ENCODE measurements at regions not wholly inside any gene's neighbourhood (a gene's known extent, or its start where the extent isn't known, plus 50 kb on each side); places are given as distances from the start of the nearest gene placed in this dataset.
"Not testable (repeated sequence)": the region's sequence is repeated elsewhere in the genome, so short reads cannot be mapped to it uniquely, and the experiment has no call there.

DNA sequence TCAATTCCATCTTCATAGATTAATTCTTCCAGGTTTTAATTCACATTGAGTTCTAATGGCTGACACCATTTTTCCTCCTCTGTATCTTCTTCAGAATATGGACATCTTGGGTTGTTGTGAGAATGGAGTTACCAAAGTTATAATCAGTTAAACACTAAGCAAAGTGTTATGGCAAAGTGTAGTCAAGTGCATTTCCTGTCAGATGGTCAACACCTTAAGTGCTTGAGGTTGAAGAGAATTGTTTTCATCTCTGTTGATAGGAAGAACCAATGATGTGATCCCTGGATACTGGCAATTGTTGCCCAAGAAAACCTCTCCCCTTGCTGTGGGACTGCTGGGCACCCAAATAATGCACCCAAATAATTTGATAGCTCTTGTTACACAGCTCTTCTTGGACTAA lies 102.6 kb upstream of the SATB1 start:
- no peak for DNase-seq

GRCh38 chr3:18526667-18527066 lies 101.5 kb upstream of the SATB1 start:
- DNase-seq = no peak

DNA sequence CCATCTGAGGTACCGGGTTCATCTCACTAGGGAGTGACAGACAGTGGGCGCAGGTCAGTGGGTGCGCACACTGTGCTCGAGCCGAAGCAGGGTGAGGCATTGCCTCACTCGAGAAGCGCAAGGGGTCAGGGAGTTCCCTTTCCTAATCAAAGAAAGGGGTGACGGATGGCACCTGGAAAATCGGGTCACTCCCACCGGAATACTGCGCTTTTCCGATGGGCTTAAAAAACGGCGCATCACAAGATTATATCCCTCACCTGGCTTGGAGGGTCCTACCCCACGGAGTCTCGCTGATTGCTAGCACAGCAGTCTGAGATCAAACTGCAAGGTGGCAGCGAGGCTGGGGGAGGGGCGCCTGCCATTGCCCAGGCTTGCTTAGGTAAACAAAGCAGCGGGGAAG lies 91.0 kb upstream of the SATB1 start:
- DNase-seq = not testable (repeated sequence)

DNA sequence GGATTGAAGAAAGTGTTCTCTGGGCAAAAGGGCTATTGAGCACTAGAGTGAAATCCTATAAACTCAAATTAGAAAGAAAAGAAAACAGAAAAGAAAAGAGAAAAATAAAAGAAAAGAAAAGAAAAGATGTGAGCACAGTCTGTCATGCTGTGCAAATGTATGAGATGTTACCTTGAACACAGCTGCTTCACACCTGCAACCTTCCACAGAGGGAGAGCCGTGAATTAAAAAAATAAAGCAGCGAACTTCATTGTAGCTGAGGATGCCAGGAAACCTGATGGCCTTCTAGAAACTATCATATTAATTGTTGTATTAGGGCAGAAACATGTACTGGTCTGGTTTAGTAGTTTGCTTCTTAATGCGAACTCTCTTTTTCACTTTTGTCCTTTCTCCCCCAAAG lies 88.0 kb upstream of the SATB1 start:
- DNase-seq = no peak

DNA sequence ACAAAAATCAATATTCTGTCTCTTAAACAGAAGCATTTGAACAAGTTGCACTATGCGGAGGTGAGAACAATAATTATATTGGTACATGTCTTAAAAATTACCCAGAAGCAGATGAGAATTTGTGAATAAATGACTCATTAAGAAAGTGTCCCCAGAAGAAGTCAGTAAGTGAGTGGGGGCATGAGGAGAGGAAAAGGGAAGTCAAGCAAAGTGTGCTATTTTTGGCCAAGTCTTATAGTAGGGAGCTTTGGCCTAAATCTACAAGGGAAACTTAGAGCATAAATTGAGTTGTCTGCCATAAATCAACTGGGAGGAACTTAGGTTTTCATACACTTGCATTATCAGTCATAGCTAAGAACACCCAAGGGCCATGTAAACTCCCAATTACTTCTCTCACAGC lies 86.9 kb upstream of the SATB1 start:
- no peak for DNase-seq

DNA sequence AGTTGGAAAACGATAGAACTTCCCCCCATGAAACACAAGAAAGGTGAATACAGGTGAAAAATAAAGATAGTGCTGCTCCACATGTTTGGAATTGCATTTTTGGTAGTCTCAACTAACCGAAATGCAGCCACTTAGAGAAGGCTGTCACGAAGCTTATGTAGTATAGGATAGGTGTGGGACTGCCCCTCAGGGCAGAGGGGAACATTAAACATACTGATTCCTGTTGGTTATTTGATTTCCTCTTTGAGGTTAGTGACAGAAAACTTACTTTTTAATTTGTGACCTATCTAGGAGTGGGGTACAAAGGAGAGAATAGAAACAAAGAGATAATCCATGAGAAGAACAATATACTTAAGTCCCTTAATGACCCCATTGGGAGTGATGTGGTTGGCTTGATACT lies 85.8 kb upstream of the SATB1 start:
- DNase-seq = no peak

DNA sequence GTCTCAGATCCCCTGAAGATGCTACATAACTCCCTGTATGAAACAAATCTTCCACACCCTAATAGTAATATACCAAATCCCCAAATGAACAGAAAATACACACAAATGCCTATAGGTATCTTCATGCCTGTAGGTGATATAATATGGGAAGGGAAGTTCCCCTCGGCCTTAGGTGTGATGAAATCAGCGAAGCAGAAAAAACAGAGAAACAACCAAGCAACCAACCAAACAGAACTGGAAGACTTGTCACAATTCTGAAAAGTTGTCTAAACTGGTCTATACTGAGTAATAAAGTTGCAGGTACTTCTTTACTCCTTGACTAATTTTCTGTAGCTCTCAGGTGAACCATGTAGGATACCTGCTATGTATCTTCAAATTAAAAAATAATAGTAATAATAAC lies 82.2 kb upstream of the SATB1 start:
- DNase-seq = no peak

DNA sequence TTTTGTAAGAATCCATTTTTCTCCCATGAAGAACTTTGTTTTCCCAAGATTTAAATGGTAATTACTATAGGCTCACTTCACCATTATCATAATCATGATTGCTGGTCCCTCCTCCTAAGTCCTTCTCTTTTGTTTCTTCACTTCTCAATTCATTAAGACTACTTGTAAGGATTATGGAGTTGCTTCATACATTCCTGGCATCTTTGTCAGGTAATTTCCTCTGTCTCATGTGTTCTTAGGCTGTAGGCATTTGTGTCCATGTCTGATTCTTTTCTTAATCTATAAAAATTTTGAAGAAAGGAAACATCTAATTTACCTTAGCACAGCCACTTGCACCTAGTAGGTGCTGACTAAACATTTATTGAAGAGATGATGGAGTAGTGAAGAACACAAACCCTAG lies 79.9 kb upstream of the SATB1 start:
- DNase-seq = no peak

DNA sequence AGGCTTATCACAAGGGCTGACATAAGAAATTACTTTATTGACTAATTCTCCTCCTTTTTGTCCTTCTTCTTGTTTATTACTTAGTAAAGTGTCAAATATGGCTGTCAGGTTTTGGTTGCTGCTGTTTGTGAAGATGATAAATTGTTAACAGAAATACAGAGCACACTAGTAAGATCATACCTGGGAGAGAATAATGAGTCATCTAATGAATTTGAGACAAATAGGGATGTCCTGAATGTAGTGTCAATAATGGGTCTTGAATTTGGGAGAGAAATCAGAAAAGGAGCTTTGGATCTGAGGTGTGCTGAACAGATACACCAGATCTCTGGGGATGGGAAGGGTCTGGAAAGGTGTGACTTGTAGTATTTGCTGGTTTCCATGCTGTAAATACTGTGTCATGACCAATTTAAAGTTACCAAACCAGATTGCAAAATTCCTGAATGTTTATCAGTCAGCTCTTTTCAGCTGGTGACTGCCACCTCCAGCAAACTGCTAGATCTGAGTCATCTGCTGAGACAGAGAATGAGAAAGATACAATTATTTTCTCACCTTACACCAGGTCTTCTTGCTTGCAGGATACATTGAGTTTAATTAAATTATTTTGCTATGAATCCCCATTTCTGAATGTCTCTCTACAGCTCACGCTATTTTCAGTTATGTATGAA lies 76.7 kb upstream of the SATB1 start:
- peak; percentile 6 for DNase-seq

- DNase-seq = no peak
Measured at GRCh38 chr3:18500322-18500721, 75.2 kb upstream of the SATB1 start.

GRCh38 chr3:18499301-18499700 lies 74.2 kb upstream of the SATB1 start:
- peak; percentile 13 for DNase-seq

DNA sequence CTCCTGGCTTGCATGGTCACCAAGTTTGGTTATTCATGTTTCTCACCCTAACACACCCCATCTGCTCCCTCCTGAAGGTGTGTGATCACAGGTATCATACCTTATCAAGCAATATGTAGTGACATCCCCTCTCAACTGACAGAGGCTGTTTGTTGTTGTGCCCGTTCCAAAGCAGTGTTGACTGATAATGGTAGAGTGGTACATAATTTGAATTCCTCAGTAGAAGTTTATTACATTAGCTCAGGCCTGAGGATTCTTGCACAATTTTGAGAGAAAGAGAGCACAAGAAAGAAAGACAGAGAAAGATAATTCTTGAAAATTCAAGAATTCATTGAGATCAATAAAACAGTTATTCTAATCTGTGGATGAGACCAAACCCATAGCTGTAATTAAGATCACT lies 69.1 kb upstream of the SATB1 start:
- no peak for DNase-seq

DNA sequence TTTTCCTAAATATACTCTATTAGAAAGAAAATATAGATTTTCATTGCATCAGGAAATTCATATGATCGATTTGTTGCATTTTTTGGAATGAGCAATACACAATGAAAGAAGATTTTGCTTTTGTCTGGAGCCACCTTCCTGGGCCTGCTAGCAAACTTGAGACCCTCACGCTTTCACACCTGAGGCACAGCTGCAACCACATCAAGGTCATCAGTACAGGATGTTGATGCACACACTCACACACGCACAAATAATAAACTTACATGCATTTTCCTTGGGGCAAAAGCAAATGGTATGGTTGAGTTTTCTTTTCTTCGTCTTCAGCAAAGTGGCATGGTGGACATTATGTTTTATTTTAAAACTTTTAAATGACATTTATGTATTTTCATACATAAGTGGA lies 64.8 kb upstream of the SATB1 start:
- DNase-seq = no peak

GRCh38 chr3:18483226-18483625 lies 58.1 kb upstream of the SATB1 start:
- no peak for DNase-seq

DNA sequence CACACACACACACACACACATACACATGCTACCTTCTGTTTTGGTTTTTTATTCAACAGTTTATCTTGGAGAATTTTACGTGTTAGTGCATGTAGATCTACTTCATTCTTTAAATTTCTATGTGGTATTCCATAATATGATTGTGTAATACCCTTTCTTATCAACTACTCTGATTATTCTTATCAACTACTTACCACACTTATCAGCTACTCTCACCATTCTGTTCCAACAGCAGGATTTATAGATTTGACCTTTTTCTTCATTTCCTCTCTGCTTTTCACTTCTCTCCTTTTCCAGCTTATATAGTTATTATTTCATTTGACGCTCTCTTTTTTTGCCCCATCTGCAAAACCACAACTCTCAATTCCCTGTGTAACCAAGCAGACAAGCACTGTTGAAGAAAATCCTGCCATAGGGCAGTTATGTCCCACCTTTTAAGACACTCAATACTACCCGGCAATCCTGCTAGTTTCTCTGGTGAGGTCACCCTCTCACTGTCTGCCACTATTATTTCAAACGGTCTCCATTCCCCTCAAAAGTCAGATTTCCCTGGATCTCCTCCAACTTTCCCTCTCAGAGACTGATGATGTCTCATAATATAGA lies 56.9 kb upstream of the SATB1 start:
- DNase-seq = no peak

DNA sequence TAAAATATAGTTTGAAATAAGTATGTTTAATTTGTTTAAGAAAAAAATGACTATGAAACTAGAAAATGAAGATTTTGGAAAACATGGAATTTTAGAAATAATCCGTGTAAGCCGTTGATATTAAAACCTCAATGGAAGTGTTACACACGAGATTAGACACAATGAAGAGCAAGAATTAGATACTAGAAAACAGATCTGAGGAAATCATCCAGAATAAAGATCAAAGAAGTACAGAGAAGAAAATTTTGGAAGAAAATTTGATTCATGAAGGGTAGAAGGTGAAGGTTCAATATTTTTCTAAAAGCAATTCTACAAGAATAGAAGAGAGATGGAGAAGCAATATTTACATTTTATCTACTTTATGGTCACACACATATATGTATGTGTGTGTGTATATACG lies 52.5 kb upstream of the SATB1 start:
- no peak for DNase-seq

Measured in activated CD4-positive, alpha-beta T cell treated with anti-CD3 and anti-CD28 coated beads for 48 hours (primary cell).